ENCODE measurements at regions not wholly inside any gene's neighbourhood (a gene's known extent, or its start where the extent isn't known, plus 50 kb on each side); places are given as distances from the start of the nearest gene placed in this dataset.
"Not testable (repeated sequence)": the region's sequence is repeated elsewhere in the genome, so short reads cannot be mapped to it uniquely, and the experiment has no call there.

- H3K4me3 ChIP-seq (ENCODE audit: low read depth, low read length), result no peak overlapping the region
- DNase-seq (ENCODE audit: low read depth, low spot score), result no peak
- ChIA-PET CTCF (no interaction called here), POLR2A (no interaction called here)
- TF ChIP-seq, protein P1, sequence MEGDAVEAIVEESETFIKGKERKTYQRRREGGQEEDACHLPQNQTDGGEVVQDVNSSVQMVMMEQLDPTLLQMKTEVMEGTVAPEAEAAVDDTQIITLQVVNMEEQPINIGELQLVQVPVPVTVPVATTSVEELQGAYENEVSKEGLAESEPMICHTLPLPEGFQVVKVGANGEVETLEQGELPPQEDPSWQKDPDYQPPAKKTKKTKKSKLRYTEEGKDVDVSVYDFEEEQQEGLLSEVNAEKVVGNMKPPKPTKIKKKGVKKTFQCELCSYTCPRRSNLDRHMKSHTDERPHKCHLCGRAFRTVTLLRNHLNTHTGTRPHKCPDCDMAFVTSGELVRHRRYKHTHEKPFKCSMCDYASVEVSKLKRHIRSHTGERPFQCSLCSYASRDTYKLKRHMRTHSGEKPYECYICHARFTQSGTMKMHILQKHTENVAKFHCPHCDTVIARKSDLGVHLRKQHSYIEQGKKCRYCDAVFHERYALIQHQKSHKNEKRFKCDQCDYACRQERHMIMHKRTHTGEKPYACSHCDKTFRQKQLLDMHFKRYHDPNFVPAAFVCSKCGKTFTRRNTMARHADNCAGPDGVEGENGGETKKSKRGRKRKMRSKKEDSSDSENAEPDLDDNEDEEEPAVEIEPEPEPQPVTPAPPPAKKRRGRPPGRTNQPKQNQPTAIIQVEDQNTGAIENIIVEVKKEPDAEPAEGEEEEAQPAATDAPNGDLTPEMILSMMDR (IDR thresholded peaks at IDR 0.05; ENCODE audit: insufficient read depth, low read length, missing control alignments), result no peak
These were observed 990.6 kb upstream of the TYRP1 start for GRCh38 chr9:11702548-11702947.

- POLR2A ChIA-PET; DNase-seq (ENCODE audit: low read depth, low spot score); CTCF ChIA-PET; H3K4me3 ChIP-seq (ENCODE audit: low read depth, low read length): not testable (repeated sequence)
These were observed 989.0 kb upstream of the TYRP1 start for GRCh38 chr9:11704198-11704597.

- TF ChIP-seq, protein P1 (IDR thresholded peaks at IDR 0.05; ENCODE audit: insufficient read depth, low read length, missing control alignments), result no peak
- DNase-seq (ENCODE audit: low read depth, low spot score), result no peak
- CTCF ChIA-PET, result no interaction called here
- POLR2A ChIA-PET, result no interaction called here
- H3K4me3 ChIP-seq (ENCODE audit: low read depth, low read length), result no peak overlapping the region
These were observed 984.3 kb upstream of the TYRP1 start for GRCh38 chr9:11708899-11709298.

DNA sequence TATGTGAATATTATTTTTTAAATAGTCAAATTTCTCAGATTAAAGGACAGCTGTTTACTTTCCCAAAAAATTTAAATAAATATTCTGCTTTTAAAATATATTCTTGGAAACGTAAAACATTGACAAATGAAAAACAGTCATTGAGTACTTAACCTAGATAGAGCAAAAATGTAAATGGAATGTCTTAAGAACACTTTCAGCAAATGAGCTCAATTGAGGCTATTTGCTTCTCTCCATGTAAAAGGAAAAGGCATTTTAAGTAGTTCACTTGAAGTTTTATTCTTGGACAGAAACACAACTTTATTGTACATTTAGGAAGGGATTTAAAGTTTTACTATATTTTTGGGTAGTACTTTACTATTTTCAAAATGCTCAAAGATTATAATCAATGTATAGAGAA, 983.6 kb upstream of the TYRP1 start:
- no peak overlapping the region for H3K4me3 ChIP-seq (ENCODE audit: low read depth, low read length)
- TF ChIP-seq, protein P1 (IDR thresholded peaks at IDR 0.05; ENCODE audit: insufficient read depth, low read length, missing control alignments), result no peak
- DNase-seq (ENCODE audit: low read depth, low spot score), result no peak
- CTCF ChIA-PET, result no interaction called here
- POLR2A ChIA-PET, result no interaction called here

DNA sequence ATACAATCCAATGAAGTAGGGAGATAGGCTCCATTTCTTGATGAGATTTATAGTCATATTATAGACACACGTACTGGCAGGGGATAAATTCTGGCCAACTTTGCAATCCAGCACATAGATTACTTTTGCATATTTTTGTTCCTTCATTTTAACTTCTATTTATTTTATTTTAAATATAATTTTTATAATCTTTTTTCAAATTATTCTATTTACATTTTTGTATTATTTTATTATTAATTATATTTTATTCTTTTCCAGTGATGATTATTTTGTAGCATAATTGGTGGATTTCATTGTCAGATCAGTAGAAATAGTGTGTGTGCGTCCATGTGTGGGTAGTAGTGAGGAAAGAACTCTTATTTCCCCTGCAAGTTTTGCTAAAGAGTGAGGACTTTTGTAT, 980.1 kb upstream of the TYRP1 start:
- CTCF ChIA-PET, result no interaction called here
- TF ChIP-seq, protein P1 (IDR thresholded peaks at IDR 0.05; ENCODE audit: insufficient read depth, low read length, missing control alignments), result no peak

GRCh38 chr9:11722957-11723356, 970.2 kb upstream of the TYRP1 start:
- DNase-seq (ENCODE audit: low read depth, low spot score), result no peak
- TF ChIP-seq, protein P1 (IDR thresholded peaks at IDR 0.05; ENCODE audit: insufficient read depth, low read length, missing control alignments), result no peak
- POLR2A ChIA-PET, result interaction anchor here (0.6 kb wide), 1 partner anchor 1429 kb away, joined by 3 read pairs; no protein-coding TSS in a partner anchor
- CTCF ChIA-PET, result no interaction called here
- no peak overlapping the region for H3K4me3 ChIP-seq (ENCODE audit: low read depth, low read length)

More for the DNA sequence above, 980.1 kb upstream of the TYRP1 start:
- POLR2A ChIA-PET, result no interaction called here
- no peak overlapping the region for H3K4me3 ChIP-seq (ENCODE audit: low read depth, low read length)
- no peak for DNase-seq (ENCODE audit: low read depth, low spot score)

DNA sequence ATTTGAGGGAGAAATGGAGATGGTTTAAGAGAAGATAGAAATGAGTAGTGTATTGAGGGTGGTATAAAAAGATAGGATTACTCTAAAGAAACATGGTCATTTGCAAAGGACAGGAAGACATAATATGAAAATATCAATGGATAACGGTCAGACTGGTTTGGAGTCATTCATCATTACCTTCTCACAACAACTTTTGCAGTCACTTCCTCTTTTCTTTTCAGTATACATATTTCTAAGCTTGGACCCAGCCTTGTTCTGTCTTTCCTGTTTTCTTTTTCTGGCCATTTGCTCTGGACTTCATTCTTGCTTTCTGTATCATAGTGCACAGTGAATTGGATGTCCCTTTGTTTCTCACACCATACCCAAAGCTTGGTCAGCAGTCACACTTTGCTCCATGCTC, 966.5 kb upstream of the TYRP1 start:
- ChIA-PET POLR2A (no interaction called here), CTCF (no interaction called here)
- DNase-seq (ENCODE audit: low read depth, low spot score), result no peak
- TF ChIP-seq, protein P1 (IDR thresholded peaks at IDR 0.05; ENCODE audit: insufficient read depth, low read length, missing control alignments), result no peak
- H3K4me3 ChIP-seq (ENCODE audit: low read depth, low read length), result no peak overlapping the region

Measured in AG04449 (cell line).